Occipital lobe (tissue), 1 donor: ENCODE measurements at regions not wholly inside any gene's neighbourhood (a gene's known extent, or its start where the extent isn't known, plus 50 kb on each side); places are given as distances from the start of the nearest gene placed in this dataset.

ENCODE experiments used
- DNase-seq: peaks from one replicate; lab custom pipeline; 2025; lab: John Stamatoyannopoulos, UW

DNA sequence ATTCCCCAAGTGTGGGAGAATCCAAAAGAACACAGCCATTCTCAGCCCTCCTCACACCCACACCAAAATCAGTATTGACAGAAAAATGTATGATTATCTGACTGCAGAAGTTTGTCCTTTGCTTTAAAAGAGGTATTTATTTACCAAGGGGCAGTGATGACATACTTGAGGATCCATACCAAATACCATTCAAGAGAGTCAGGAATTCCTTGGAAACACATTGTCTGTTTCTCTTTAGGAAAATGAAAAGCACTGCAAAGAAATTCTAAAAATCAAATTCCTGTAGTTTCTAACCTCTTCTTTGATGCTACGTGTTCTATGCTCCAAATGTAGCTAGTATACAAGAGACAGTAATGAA, 509.6 kb upstream of the CXADR start:
- DNase-seq: no peak

DNA sequence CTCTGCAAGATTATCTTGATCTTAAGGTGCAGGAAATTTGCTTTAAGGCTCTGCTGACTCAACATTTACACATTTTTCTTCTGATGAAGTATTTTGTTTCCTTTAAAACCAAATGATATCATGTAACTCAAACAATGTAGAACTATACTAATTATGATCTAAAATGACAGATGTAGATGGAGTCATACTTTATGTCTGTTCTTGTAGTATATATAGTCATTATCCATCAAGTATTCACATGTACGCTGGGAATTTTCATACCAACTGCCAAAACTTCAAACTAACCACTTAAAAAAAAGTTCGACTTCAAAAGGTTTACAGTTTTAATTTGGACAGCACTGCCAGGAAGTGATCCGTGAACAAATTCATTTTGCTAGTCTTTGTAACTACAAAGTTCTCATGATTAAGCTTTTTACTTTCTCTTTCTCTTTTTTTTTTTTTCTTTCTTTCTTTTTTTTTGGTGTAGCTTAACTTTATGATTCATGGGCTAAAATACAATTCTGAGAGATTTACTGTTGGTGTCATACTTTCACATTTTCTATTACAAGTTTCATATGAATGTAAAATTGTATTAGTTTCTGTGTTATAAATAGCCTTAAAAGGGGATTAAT, 509.0 kb upstream of the CXADR start:
- no peak for DNase-seq

DNA sequence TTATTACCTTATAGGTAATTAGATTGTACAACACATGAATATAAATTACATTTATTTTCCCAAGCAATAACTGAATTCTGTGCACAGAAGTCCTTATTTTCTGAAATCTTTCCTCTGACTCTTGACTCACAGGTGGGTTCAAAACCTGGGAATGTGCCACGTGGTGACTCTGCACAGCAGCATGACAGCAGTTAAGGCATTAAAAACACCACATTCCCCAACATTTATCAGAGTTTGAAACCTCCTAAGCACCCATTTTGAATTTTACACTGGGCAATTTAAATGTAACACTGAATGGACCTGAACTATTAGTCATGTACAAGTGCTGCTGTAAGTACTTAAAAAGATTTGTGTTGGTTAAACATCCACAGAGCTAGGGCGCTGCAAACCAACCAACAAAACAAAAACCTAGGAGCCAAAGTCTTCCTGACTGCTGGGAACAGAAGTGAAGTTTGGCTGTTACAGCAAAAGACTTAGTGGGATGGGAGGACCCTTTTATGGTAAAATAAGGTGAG, 480.6 kb upstream of the CXADR start:
- no peak for DNase-seq

DNA sequence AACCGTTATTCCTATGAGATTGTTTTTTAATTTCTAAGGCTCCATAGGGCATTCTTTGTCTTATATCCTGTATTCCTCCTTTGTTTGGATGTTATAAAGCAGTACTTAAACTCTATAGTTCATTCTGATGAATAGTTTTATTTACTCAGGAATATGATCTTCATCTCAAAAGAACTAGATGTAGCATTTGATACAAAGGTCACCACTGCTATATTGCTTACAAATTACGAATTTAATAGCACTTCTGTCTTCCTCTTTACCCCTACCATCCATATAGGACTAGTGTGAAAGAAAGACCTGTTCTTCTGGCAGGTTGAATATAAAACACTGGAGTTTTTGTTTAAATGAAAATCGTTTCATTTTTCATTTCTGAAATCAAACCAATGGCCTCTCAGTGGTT, 468.1 kb upstream of the CXADR start:
- no peak for DNase-seq

DNA sequence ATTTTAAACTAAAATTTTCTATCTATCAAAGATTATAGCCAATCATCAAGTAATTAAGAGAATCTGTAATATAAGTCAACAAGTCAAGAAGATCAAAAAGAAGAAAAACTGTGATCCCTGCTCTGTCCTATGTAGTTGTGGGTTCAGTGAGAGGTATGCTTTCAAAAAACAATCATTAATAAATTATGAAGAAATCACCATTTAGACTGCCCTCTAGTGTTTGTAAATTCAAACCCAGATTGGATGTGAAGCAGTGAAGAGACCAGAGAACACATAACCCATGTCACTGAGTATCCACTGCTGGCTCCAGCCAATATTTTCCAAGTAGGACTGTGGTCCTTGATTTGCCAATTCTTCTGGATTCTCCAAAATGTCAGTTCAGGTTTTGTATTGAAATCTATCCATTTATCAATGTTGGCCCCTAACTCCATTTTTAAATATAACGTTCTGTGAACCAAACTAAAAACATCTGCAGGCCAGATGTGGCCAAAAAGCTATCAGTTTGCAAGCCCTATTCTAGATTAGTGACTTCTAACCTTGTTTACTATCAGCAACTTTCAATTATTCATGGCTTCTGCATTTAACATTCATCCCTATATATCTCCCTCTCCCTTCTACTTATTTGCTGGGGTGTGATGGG, 467.5 kb upstream of the CXADR start:
- no peak for DNase-seq

DNA sequence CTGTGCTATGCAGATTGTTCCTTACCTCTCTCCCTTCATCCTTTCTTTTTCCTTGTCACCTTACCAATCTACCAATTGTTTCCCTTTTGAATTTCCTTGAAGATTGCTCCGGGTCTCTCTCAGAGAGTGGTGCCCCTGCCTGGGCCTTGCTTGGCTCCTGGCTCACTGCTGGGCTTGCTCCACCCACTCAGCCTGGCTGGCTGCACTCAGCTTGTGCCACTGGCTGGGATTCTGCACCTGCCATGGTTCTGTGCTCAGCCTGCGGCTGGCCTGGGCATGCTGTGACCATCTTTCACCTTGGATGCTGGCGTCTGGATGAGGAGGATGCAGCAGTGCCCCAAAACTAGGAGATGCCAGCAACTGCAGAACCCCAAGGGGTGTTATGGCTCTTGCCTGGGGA, 463.9 kb upstream of the CXADR start:
- no peak for DNase-seq

DNA sequence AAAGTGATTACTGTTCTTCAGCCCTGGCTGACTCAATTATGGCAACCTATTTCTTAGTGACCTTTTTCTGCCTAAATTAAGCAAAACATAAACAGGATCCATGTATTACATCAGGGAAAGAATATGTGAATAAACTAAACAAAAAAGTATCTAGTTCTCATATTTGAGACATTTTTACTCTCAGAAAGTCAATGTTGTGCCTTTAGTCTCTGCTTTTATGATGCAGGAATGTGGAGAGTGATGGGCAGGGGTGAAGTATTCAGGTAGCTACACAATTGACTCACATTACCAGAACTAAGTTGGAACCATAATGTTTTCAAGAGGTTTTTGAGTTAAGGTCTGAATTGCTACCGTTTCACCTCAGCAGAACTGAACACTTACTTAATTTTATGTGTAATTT, 462.7 kb upstream of the CXADR start:
- DNase-seq: no peak

DNA sequence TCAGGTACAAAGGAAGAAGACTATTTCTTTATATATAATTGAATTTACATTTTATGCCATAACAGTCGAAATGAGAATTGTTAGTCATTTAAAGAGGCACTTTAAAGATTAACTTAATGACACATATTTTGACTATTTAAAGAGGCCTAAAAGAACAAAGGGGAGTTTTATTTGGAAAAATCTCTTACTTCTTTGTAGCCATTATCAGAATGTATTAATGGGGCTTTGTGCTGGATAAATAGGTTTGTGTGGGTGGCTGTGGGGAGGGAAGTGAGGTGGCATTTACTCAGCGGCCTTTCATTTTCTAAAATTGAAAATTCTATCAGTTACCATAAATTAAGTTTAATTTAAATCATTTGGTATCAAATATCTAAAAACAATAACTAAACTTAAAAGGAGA, 462.2 kb upstream of the CXADR start:
- DNase-seq: no peak

DNA sequence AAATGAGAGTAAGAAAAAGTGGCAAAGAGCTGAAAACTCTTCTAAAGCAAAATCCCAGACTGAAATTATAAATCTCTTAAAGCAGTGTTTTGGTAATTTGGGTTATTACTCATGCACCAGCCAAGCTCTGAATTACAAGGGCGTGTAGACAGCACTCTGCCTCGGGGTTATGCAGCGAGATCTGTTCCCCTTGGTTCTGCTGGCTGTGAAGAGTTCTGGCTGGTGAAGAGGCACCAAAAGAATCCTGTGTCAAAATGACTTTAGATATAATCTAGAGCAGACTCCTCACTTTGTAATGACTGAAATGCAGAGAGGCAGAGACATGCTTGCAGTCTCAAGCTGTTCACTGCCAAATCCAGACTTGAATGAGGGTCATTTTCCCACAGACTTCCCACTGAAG, 461.8 kb upstream of the CXADR start:
- no peak for DNase-seq

DNA sequence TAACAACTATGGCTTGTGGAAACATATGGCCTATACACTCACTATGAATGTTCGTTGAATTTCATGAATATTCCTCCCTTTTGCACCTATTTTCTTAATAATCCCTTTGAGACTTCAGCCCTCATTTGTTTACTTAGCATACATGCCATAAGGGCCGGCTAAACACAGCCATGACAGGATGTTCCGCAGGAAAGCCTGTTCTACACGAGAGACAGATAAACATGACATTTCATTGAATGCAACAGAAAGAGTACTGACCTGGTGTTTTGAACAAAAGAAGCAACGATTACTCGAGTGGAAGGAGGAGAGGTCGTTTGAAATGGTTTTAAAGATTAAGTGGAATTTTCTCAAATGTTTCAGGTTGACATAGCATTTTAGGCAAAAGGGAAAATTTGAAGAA, 459.5 kb upstream of the CXADR start:
- DNase-seq: no peak

DNA sequence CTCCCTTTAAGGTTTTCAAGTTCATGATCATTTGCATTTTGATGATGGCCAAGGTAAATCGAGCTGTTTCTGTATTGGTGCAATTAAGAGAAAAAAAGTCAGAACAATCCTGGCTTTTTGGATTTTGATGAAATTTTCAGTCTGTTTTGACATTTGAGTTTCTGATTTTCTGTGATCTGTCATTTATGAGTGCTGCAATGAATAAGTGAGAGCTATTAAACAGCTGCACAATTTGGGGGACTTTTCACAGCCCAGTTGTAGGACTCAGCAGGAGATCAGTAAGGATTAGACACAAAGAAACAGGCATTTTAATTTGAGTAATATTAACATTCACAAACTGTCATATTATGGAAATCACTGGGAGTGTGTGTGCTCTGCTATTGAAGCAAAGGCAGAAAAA, 452.9 kb upstream of the CXADR start:
- DNase-seq: no peak

DNA sequence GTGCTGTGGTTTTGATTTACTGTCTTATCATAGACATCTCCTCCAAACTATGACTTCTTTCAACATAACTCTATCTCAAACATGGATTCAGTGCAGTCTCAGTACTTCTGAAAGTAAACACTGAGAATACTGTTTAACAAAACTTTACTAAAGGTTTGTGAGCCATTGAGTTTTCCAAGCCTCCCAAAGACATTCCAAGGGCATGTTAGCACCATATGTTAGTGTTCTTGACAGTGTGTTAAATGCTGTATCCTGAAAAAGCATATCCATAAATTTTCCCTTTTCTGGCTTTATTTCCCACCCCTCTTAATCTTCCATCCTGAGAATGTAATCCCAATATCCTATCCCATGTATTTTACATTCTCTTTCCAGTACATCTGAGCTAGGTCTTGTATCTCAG, 446.8 kb upstream of the CXADR start:
- DNase-seq: no peak

DNA sequence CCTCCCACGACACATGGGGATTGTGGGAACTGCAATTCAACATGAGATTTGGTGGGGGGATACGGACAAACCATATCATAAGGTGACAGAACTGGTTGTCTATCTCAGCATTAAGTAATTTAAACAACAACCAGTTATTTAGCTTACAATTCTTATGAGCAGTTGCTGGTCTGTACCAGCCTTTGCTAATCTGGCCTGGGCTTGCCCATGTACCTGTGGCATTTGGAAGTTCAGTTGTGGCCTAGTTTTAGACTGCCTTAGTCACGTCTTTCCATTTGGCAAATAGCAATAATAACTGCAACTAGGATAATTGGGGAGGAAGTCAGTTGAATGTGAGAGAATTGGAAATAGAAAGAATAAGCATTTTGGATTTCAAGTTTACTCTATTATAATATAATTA, 441.8 kb upstream of the CXADR start:
- no peak for DNase-seq

DNA sequence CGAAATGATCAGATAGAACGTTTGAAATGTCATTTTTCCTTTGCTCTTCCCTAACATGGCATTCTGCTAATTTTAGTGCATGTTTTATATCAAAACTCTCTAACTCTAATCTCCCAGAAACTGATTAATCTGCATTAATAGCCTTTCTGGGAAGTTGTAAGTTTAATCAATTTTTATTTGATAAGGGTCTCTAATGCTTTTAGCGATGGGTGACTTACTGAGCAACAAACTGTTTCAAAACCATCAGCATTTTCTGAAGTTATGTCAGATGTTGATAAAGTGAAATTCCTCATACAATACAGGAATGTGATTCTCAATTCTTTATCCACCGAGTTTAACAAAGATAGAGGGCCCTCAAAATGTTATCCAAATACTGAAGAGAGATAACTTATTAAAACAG, 431.6 kb upstream of the CXADR start:
- DNase-seq: no peak

DNA sequence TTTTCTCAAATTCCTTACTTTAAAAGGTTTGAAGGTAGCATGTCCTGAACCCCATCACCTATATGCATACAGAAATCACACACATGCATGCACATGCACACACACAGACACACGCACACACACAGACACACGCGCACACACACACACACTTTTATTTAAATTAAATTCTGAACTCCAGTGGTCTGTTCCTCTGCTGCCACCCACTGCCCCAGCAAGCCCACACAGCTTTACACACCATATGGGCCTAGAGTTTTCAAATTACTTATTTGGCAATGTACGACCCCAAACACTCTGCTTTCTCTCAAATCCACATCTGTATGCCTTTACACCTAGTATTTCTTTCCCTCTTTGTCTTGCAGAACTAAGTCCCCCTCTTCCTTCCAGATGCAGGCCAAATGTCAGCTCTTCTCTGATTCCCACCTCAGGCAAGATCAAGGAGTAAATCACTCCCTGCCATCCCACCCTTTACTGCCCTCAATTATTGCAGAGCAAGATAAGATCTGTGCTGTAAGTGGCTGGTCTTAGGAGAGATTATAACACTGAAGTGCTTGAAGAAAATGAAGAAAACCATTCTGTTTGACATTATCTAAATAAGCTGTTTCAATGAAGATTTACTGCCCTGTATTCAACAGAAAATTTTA, 429.9 kb upstream of the CXADR start:
- no peak for DNase-seq

DNA sequence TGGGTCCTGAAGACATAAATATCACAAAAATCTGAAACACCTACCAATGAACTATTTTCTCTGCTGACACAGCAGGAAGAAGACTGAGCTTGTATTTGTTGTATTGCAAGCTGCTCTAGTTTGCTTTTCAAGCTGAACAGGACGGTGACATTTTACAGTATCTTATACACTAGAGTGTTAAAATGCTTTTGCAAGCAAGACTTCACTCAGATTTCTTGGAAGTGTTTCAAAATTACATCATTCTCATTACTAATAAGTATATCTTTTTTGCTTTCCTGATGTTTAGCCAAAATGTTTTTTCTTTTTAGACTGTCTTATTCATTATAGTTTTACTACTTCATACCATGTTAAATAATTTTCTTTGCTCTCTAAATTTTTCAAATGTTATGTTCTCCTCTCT, 427.1 kb upstream of the CXADR start:
- DNase-seq: no peak

DNA sequence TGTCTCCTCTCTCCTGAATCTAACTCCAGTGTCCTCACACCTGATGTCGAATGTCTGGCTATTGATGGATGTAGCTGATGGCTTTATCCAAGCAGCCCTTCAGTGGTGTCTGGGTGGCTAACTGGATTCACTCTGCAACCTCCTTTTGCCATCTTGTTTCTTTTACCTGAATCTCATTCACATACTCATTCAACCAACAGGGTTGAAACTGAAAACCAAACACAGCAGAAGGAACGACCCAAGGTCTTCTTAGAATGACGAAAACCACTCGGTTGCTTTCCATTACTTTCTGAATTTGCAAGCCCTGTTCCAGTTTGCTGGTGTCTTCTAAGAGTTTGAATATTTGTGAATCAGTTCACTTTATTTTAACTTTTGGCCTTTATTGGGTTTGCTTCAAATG, 424.3 kb upstream of the CXADR start:
- no peak for DNase-seq

DNA sequence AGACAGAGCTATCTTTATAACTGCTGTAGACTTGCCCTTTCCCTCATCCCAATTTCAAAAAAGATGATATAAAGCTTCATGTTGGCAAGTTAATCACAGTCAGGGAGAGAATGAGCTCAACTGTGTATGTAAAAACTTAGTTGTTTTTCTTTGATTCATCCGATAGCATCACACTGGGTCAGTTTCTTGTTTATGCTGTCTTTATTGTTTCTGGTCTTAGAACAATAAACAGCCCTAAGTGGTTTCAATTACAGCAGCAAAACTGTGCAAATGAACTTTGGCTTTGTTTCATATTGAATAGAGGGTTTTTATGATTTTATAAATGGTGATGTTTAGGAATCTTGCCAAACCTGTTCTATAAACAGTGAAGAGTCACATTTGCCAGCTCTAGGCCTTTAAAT, 423.8 kb upstream of the CXADR start:
- DNase-seq: no peak

DNA sequence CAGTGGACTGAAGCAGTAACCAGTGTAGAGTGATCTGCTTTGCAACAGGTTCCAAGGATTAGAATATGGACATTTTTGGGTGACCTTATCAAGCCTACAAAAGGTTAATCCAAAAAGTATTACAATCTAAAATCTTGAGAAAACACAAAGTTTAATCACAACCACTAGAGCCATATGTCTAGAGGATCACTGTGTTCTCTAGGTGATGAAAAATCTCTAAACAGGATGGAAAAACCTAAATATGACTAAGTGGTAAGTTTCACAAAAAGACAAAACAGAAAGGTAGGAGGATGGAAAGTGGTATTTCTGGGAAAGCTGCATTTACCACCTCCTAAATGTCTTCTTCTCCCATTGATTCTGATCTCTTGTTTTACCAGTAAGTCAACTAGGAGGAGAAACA, 411.1 kb upstream of the CXADR start:
- no peak for DNase-seq

DNA sequence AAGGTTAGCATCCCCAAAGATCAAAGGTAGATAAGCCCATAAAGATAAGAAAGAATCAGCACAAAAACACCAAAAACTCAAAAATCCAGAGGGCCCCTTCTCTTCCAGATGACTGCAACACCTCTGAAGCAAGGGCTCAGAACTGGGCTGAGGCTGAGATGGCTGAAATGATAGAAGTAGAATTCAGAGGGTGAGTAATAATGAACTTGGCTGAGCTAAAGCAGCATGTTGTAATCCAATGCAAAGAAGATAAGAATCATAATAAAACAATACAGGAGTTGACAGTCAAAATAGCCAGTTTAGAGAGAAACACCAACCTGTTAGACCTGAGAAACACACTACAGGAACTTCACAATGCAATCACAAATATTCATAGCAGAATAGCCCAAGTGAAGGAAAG, 406.9 kb upstream of the CXADR start:
- DNase-seq: no peak

DNA sequence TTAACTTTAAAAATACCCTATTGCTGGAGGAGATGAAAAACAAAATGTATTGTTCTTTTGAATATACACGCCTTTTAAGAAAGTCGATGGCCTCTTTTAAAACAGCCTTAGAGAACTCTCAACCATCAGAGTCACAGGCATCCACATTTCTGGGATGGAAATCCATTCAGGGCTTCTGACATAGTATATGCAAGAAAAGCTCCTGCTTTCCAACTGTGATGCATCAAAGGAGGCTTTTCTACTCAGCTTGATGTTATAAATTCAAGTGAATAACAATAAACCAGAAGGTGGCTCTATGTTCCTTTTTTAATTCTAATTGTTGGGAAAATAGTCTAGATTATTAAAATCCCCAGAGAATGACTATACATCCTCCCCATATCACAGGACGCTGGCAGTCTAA, 398.8 kb upstream of the CXADR start:
- DNase-seq: no peak

DNA sequence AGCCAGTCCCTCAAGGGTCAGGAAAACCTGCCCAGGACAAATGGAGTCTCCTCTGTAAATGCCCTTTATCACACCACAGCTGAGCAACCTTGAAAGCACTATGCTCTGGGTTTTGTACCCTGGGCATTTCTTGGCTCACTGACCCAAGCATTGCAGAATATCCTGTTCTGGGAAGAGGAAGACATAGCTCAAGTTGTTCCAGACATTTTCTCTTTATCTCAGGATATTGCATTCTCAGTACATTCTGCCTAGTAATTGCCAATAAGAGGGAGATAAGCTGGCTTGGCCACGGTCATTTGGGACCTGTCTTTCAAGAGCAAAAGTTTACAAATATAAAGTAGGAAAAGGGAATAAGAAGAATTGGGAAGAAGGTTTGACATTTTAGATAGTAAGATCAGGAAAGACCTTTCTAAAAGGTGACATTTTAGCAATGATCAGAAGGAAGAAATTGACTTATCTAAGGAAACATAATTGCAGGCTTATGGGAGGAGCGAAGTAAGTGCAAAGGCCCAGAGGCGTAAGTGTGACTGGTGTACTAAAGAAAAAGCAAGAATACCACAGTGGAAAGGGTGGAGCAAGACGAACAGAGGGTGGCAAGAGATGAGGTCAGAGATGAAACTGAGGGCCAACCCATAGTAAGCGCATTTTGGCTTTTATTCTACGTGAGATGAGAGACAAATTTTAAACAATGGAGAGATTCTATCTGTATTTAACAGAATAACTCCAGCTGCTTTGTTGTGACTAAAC, 394.0 kb upstream of the CXADR start:
- no peak for DNase-seq
